OCI-LY3 (cell line): ENCODE measurements at regions not wholly inside any gene's neighbourhood (a gene's known extent, or its start where the extent isn't known, plus 50 kb on each side); places are given as distances from the start of the nearest gene placed in this dataset.

Experiments
- CTCF ChIP-seq: fragments of 200-600, 300-600 bp; sonication (generic); IDR thresholded peaks from 2 replicates; pipeline ENCODE4 v1.5.1; 2014; ENCODE audit warnings: antibody characterized with exemption, low read length, low read depth
- EZH2phosphoT487 ChIP-seq: fragments of 200-600 bp; shearing (Covaris generic); IDR thresholded peaks from 2 replicates; pipeline ENCODE4 v1.6.1; 2018; ENCODE audit warnings: antibody characterized with exemption, mixed run types, low read depth

- TF ChIP-seq CTCF (no peak), EZH2phosphoT487 (no peak)
Observed at GRCh38 chr18:34493566-34494358, 216.3 kb upstream of the DTNA start.
